IMR-90 (cell line): ENCODE measurements at regions not wholly inside any gene's neighbourhood (a gene's known extent, or its start where the extent isn't known, plus 50 kb on each side); places are given as distances from the start of the nearest gene placed in this dataset.

Experiments used
- BHLHE40 ChIP-seq: fragments of 150-350 bp; IDR thresholded peaks from 2 replicates; pipeline ENCODE4 v1.6.1; 2016; ENCODE audit warnings: mild to moderate bottlenecking, low read depth, low read length
- CEBPB ChIP-seq: IDR thresholded peaks from 2 replicates; pipeline ENCODE4 v1.6.1; 2012; ENCODE audit warnings: low read depth, low read length, improper control_type of control experiment
- CHD1 ChIP-seq: IDR thresholded peaks from 2 replicates; pipeline ENCODE4 v1.6.1; 2012; ENCODE audit warnings: low read depth, low read length, improper control_type of control experiment
- CTCF ChIP-seq: conservative IDR thresholded peaks from 2 replicates; pipeline ENCODE4 v1.5.1; 2012; ENCODE audit warnings: mild to moderate bottlenecking, low read depth, low read length, improper control_type of control experiment
- ELK1 ChIP-seq: fragments of 150-350 bp; IDR thresholded peaks from 2 replicates; pipeline ENCODE4 v1.6.1; 2016; ENCODE audit warnings: low read depth, mild to moderate bottlenecking, low read length, moderate library complexity, borderline replicate concordance
- FOS ChIP-seq: fragments of 150-350 bp; IDR thresholded peaks from 2 replicates; pipeline ENCODE4 v1.6.1; 2016; ENCODE audit warnings: low read depth, low read length
- MAFK ChIP-seq: IDR thresholded peaks from 2 replicates; pipeline ENCODE4 v1.6.1; 2012; ENCODE audit warnings: low read depth, low read length, improper control_type of control experiment
- MAZ ChIP-seq: IDR thresholded peaks from 2 replicates; pipeline ENCODE4 v1.6.1; 2012; ENCODE audit warnings: low read depth, mild to moderate bottlenecking, low read length, improper control_type of control experiment, moderate library complexity, borderline replicate concordance
- MXI1 ChIP-seq: IDR thresholded peaks from 2 replicates; pipeline ENCODE4 v1.6.1; 2012; ENCODE audit warnings: low read depth, mild to moderate bottlenecking, low read length, moderate library complexity, borderline replicate concordance
- POLR2A ChIP-seq: IDR thresholded peaks from 2 replicates; pipeline ENCODE4 v1.6.1; 2012; ENCODE audit warnings: mild to moderate bottlenecking, low read depth, low read length
- RAD21 ChIP-seq: IDR thresholded peaks from 2 replicates; pipeline ENCODE4 v1.6.1; 2012; ENCODE audit warnings: low read length, improper control_type of control experiment
- RCOR1 ChIP-seq: IDR thresholded peaks from 2 replicates; pipeline ENCODE4 v1.6.1; 2012; ENCODE audit warnings: mild to moderate bottlenecking, low read length, improper control_type of control experiment; ENCODE audit not compliant: insufficient replicate concordance
- USF2 ChIP-seq: fragments of 150-350 bp; IDR thresholded peaks from 2 replicates; pipeline ENCODE4 v1.6.1; 2017; ENCODE audit warnings: mild to moderate bottlenecking, antibody characterized with exemption, low read length, low read depth

GRCh38 chr6:87935196-87935595 is 112.4 kb upstream of the SPACA1 start:
- TF ChIP-seq CEBPB = no peak
- no peak for TF ChIP-seq POLR2A
- TF ChIP-seq CTCF = no peak
- no peak for TF ChIP-seq BHLHE40
- no peak for TF ChIP-seq MXI1
- no peak for TF ChIP-seq RCOR1
- no peak for TF ChIP-seq MAFK
- no peak for TF ChIP-seq USF2
- no peak for TF ChIP-seq FOS
- no peak for TF ChIP-seq CHD1
- TF ChIP-seq ELK1 = no peak
- TF ChIP-seq RAD21 = no peak
- TF ChIP-seq MAZ = no peak
